ENCODE measurements at regions not wholly inside any gene's neighbourhood (a gene's known extent, or its start where the extent isn't known, plus 50 kb on each side); places are given as distances from the start of the nearest gene placed in this dataset.

GRCh38 chr16:54655121-54655590 is 275.5 kb upstream of the IRX5 start:
- Histone ChIP-seq H2AFZ (ENCODE audit: low read length, unreplicated experiment) (peak overlapping the region; percentile 84), H3K4me1 (ENCODE audit: control insufficient read depth, insufficient read depth, low read length, unreplicated experiment) (no peaks in the 10 kb centered on the region), H3K36me3 (ENCODE audit: insufficient read depth, low read length) (no peaks in the 10 kb centered on the region), H3K27ac (ENCODE audit: low read depth, low read length) (no peak overlapping the region), H3K79me2 (ENCODE audit: control insufficient read depth, insufficient read depth, low read length, unreplicated experiment) (no peaks in the 10 kb centered on the region), H3K4me3 (ENCODE audit: low read depth, low read length) (peak overlapping the region; percentile 11; the same call in 1 of the 2 replicates), H3K27me3 (ENCODE audit: insufficient read depth, low read length) (no peaks in the 10 kb centered on the region)

DNA sequence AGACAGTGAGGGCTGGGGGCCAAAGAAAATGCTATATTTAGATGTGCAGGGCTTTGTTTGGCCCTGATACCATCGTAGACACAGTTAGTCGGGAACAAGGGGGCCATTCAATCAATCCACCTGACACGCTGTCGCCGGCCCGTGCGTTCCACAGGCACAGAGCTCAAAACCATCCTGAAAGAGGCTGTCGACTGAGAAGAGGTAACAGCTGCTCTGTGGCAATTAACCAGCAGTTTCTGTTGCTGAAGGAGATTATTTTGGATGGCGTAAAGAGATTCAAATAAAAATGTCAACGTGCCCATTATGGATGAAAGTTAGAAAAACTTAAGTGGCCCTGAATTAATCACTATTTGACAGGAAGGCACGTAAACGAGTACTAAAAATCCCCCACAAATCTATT is 276.2 kb upstream of the IRX5 start:
- Histone ChIP-seq H3K27ac (ENCODE audit: low read depth, low read length) (no peak overlapping the region), H3K4me3 (ENCODE audit: low read depth, low read length) (no peak overlapping the region), H3K36me3 (ENCODE audit: insufficient read depth, low read length) (no peaks in the 10 kb centered on the region), H3K79me2 (ENCODE audit: control insufficient read depth, insufficient read depth, low read length, unreplicated experiment) (no peaks in the 10 kb centered on the region), H2AFZ (ENCODE audit: low read length, unreplicated experiment) (no peak overlapping the region), H3K27me3 (ENCODE audit: insufficient read depth, low read length) (no peaks in the 10 kb centered on the region), H3K4me1 (ENCODE audit: control insufficient read depth, insufficient read depth, low read length, unreplicated experiment) (no peaks in the 10 kb centered on the region)

- Histone ChIP-seq H3K4me3 (ENCODE audit: low read depth, low read length) (no peak overlapping the region), H3K27me3 (ENCODE audit: insufficient read depth, low read length) (no peaks in the 10 kb centered on the region)
Measured at GRCh38 chr16:54652201-54652770, 278.4 kb upstream of the IRX5 start.

GRCh38 chr16:54651440-54652195 is 279.0 kb upstream of the IRX5 start:
- Histone ChIP-seq H3K27me3 (ENCODE audit: insufficient read depth, low read length) (no peaks in the 10 kb centered on the region), H3K79me2 (ENCODE audit: control insufficient read depth, insufficient read depth, low read length, unreplicated experiment) (no peaks in the 10 kb centered on the region), H3K36me3 (ENCODE audit: insufficient read depth, low read length) (no peaks in the 10 kb centered on the region), H3K4me3 (ENCODE audit: low read depth, low read length) (no peak overlapping the region), H3K27ac (ENCODE audit: low read depth, low read length) (no peak overlapping the region), H2AFZ (ENCODE audit: low read length, unreplicated experiment) (no peak overlapping the region), H3K4me1 (ENCODE audit: control insufficient read depth, insufficient read depth, low read length, unreplicated experiment) (peaks cover 9% of the 10 kb centered on the region)

More at GRCh38 chr16:54652201-54652770, 278.4 kb upstream of the IRX5 start:
- Histone ChIP-seq H3K36me3 (ENCODE audit: insufficient read depth, low read length) (no peaks in the 10 kb centered on the region), H3K27ac (ENCODE audit: low read depth, low read length) (no peak overlapping the region), H3K4me1 (ENCODE audit: control insufficient read depth, insufficient read depth, low read length, unreplicated experiment) (peaks cover 7% of the 10 kb centered on the region), H2AFZ (ENCODE audit: low read length, unreplicated experiment) (no peak overlapping the region), H3K79me2 (ENCODE audit: control insufficient read depth, insufficient read depth, low read length, unreplicated experiment) (no peaks in the 10 kb centered on the region)

- Histone ChIP-seq H3K4me1 (ENCODE audit: control insufficient read depth, insufficient read depth, low read length, unreplicated experiment) (peaks cover 9% of the 10 kb centered on the region), H3K27me3 (ENCODE audit: insufficient read depth, low read length) (no peaks in the 10 kb centered on the region), H3K79me2 (ENCODE audit: control insufficient read depth, insufficient read depth, low read length, unreplicated experiment) (no peaks in the 10 kb centered on the region), H3K4me3 (ENCODE audit: low read depth, low read length) (no peak overlapping the region), H3K27ac (ENCODE audit: low read depth, low read length) (no peak overlapping the region), H3K36me3 (ENCODE audit: insufficient read depth, low read length) (no peaks in the 10 kb centered on the region), H2AFZ (ENCODE audit: low read length, unreplicated experiment) (no peak overlapping the region)
Measured at GRCh38 chr16:54649876-54650275, 280.8 kb upstream of the IRX5 start.

GRCh38 chr16:54648575-54648974 is 282.1 kb upstream of the IRX5 start:
- Histone ChIP-seq H3K36me3 (ENCODE audit: insufficient read depth, low read length) (no peaks in the 10 kb centered on the region), H3K4me1 (ENCODE audit: control insufficient read depth, insufficient read depth, low read length, unreplicated experiment) (peaks cover 9% of the 10 kb centered on the region), H3K27me3 (ENCODE audit: insufficient read depth, low read length) (peaks cover 5% of the 10 kb centered on the region; the same call in 1 of the 2 replicates), H3K27ac (ENCODE audit: low read depth, low read length) (no peak overlapping the region), H2AFZ (ENCODE audit: low read length, unreplicated experiment) (no peak overlapping the region), H3K79me2 (ENCODE audit: control insufficient read depth, insufficient read depth, low read length, unreplicated experiment) (no peaks in the 10 kb centered on the region), H3K4me3 (ENCODE audit: low read depth, low read length) (no peak overlapping the region)

- H3K79me2 ChIP-seq (ENCODE audit: control insufficient read depth, insufficient read depth, low read length, unreplicated experiment), result no peaks in the 10 kb centered on the region
- peak overlapping the region; percentile 49; the same call in 1 of the 2 replicates for H3K4me3 ChIP-seq (ENCODE audit: low read depth, low read length)
- no peak overlapping the region for H2AFZ ChIP-seq (ENCODE audit: low read length, unreplicated experiment)
- peaks cover 10% of the 10 kb centered on the region; the same call in 1 of the 2 replicates for H3K27me3 ChIP-seq (ENCODE audit: insufficient read depth, low read length)
- H3K4me1 ChIP-seq (ENCODE audit: control insufficient read depth, insufficient read depth, low read length, unreplicated experiment), result peaks cover 9% of the 10 kb centered on the region
- 0 out of 2 replicates have a peak overlapping the region, but pooled peaks have one; percentile 5 for H3K27ac ChIP-seq (ENCODE audit: low read depth, low read length)
- no peaks in the 10 kb centered on the region for H3K36me3 ChIP-seq (ENCODE audit: insufficient read depth, low read length)
Measured at GRCh38 chr16:54647725-54648221, 282.9 kb upstream of the IRX5 start.

- Histone ChIP-seq H2AFZ (ENCODE audit: low read length, unreplicated experiment) (no peak overlapping the region), H3K27me3 (ENCODE audit: insufficient read depth, low read length) (peaks cover 14% of the 10 kb centered on the region; the same call in 1 of the 2 replicates), H3K27ac (ENCODE audit: low read depth, low read length) (0 out of 2 replicates have a peak overlapping the region, but pooled peaks have one; percentile 5), H3K4me1 (ENCODE audit: control insufficient read depth, insufficient read depth, low read length, unreplicated experiment) (peaks cover 9% of the 10 kb centered on the region), H3K4me3 (ENCODE audit: low read depth, low read length) (0 out of 2 replicates have a peak overlapping the region, but pooled peaks have one; percentile 49), H3K36me3 (ENCODE audit: insufficient read depth, low read length) (no peaks in the 10 kb centered on the region), H3K79me2 (ENCODE audit: control insufficient read depth, insufficient read depth, low read length, unreplicated experiment) (no peaks in the 10 kb centered on the region)
Measured at GRCh38 chr16:54647216-54647615, 283.4 kb upstream of the IRX5 start.

GRCh38 chr16:54645345-54645744 is 285.3 kb upstream of the IRX5 start:
- Histone ChIP-seq H2AFZ (ENCODE audit: low read length, unreplicated experiment) (no peak overlapping the region), H3K4me1 (ENCODE audit: control insufficient read depth, insufficient read depth, low read length, unreplicated experiment) (peaks cover 9% of the 10 kb centered on the region), H3K79me2 (ENCODE audit: control insufficient read depth, insufficient read depth, low read length, unreplicated experiment) (no peaks in the 10 kb centered on the region), H3K4me3 (ENCODE audit: low read depth, low read length) (no peak overlapping the region), H3K36me3 (ENCODE audit: insufficient read depth, low read length) (no peaks in the 10 kb centered on the region), H3K27me3 (ENCODE audit: insufficient read depth, low read length) (peaks cover 25% of the 10 kb centered on the region; the same call in 1 of the 2 replicates), H3K27ac (ENCODE audit: low read depth, low read length) (no peak overlapping the region)

GRCh38 chr16:54636221-54636793 is 294.4 kb upstream of the IRX5 start:
- Histone ChIP-seq H3K4me3 (ENCODE audit: low read depth, low read length) (no peak overlapping the region), H3K27ac (ENCODE audit: low read depth, low read length) (no peak overlapping the region), H3K79me2 (ENCODE audit: control insufficient read depth, insufficient read depth, low read length, unreplicated experiment) (no peaks in the 10 kb centered on the region), H3K36me3 (ENCODE audit: insufficient read depth, low read length) (no peaks in the 10 kb centered on the region), H3K4me1 (ENCODE audit: control insufficient read depth, insufficient read depth, low read length, unreplicated experiment) (no peaks in the 10 kb centered on the region), H2AFZ (ENCODE audit: low read length, unreplicated experiment) (no peak overlapping the region), H3K27me3 (ENCODE audit: insufficient read depth, low read length) (peaks cover 6% of the 10 kb centered on the region; the same call in 1 of the 2 replicates)
